HepG2 (cell line): ENCODE measurements at regions not wholly inside any gene's neighbourhood (a gene's known extent, or its start where the extent isn't known, plus 50 kb on each side); places are given as distances from the start of the nearest gene placed in this dataset.

Experiments used
- ARID3A ChIP-seq: IDR thresholded peaks from 2 replicates; pipeline ENCODE4 v1.6.1; 2012; ENCODE audit warnings: low read depth, low read length, improper control_type of control experiment
- ATF7 ChIP-seq, 2 experiments: fragments of 450-650 bp in 1 of 2; sonication (generic) in 1 of 2; formaldehyde crosslinking in 1 of 2; IDR thresholded peaks; 2 replicates each; pipeline versions ENCODE4 v1.4.0 to v1.6.1; 2016 to 2020; ENCODE audit warnings: antibody characterized with exemption in 1 of 2, mild to moderate bottlenecking in 1 of 2, missing genetic modification reagents in 1 of 2
- CC2D1A ChIP-seq: sonication (generic); formaldehyde crosslinking; IDR thresholded peaks from 2 replicates; pipeline ENCODE4 v1.8.1; 2023; ENCODE audit warnings: mild to moderate bottlenecking, missing genetic modification reagents
- CTCF ChIP-seq: sonication (generic); formaldehyde crosslinking; IDR thresholded peaks from 2 replicates; pipeline ENCODE4 v1.5.0; 2020; ENCODE audit warnings: mild to moderate bottlenecking, missing genetic modification reagents, moderate library complexity
- DPF2 ChIP-seq: sonication (generic); formaldehyde crosslinking; IDR thresholded peaks from 2 replicates; pipeline ENCODE4 v1.4.0; 2020; ENCODE audit warnings: mild to moderate bottlenecking, low read depth, missing genetic modification reagents, borderline replicate concordance
- NFAT5 ChIP-seq: sonication (generic); formaldehyde crosslinking; IDR thresholded peaks from 2 replicates; pipeline ENCODE4 v1.4.0; 2020; ENCODE audit warnings: missing genetic modification reagents
- NRL ChIP-seq: sonication (generic); formaldehyde crosslinking; IDR thresholded peaks from 2 replicates; pipeline ENCODE4 v1.5.0; 2020; ENCODE audit warnings: missing genetic modification reagents, mild to moderate bottlenecking, moderate library complexity, borderline replicate concordance
- POLR2A ChIP-seq, 2 experiments: IDR thresholded peaks; 2 replicates each; pipeline ENCODE4 v1.6.1; 2011; ENCODE audit warnings: low read depth in 2 of 2, low read length in 2 of 2, mild to moderate bottlenecking in 1 of 2, moderate library complexity in 1 of 2; ENCODE audit not compliant: insufficient read depth in 1 of 2
- ZNF563 ChIP-seq: sonication (generic); formaldehyde crosslinking; IDR thresholded peaks from 2 replicates; pipeline ENCODE4 v1.8.0; 2022; ENCODE audit warnings: mild to moderate bottlenecking, moderate library complexity, missing genetic modification reagents
- ZNF589 ChIP-seq: sonication (generic); formaldehyde crosslinking; conservative IDR thresholded peaks from 2 replicates; pipeline ENCODE4 v1.8.0; 2022; ENCODE audit warnings: mild to moderate bottlenecking, moderate library complexity, missing genetic modification reagents

- TF ChIP-seq NRL (no peak), ZNF589 (CRISPR knock-in tag) (no peak), ZNF563 (CRISPR knock-in tag) (no peak), NFAT5 (CRISPR knock-in tag) (no peak), ARID3A (no peak), ATF7 (IDR thresholded peaks at IDR 0.05) (no peak), ATF7 (CRISPR knock-in tag; IDR thresholded peaks at IDR 0.05) (no peak), CTCF (CRISPR knock-in tag) (no peak), DPF2 (CRISPR knock-in tag) (no peak), CC2D1A (CRISPR knock-in tag) (no peak), POLR2A (IDR thresholded peaks at IDR 0.05; ENCODE audit: insufficient read depth in 1 of 2, low read depth in 2 of 2, low read length in 2 of 2) (no peak)
These were observed 169.8 kb upstream of the KCNN2 start for GRCh38 chr5:114192108-114192507.
